ENCODE measurements at regions not wholly inside any gene's neighbourhood (a gene's known extent, or its start where the extent isn't known, plus 50 kb on each side); places are given as distances from the start of the nearest gene placed in this dataset.

DNA sequence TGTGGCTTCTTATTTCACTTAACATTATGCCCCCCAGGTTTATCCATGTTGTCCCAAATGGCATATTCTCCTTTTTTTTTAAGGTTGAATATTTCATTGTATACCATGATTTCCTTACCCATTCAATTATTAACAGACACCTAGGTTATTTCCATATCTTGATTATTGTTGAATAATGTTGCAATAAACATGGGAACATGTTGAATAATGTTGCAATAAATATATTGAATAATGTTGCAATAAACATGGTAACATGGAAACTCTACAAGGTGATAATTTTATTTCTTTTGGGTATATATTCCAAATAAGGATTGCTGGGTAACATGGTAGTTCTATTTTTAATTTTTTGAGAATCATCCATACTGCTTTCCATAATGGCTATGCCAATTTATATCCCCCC lies 648.1 kb downstream of the MMUT start:
- Histone ChIP-seq H4K8ac (replicated peaks; ENCODE audit: insufficient read length, low read depth, low read length) (no peak overlapping the region), H3K14ac (ENCODE audit: insufficient read depth, low read length) (no peak overlapping the region), H4K5ac (ENCODE audit: insufficient read length, low read depth, low read length) (no peak overlapping the region), H3K56ac (ENCODE audit: insufficient read length, low read depth, low read length) (no peak overlapping the region), H2BK15ac (ENCODE audit: low read depth, low read length) (no peak overlapping the region), H3K27ac (ENCODE audit: insufficient read length, low read depth, low read length) (no peak overlapping the region), H3K23ac (ENCODE audit: insufficient read length, low read depth, low read length) (no peak overlapping the region), H3K4me2 (ENCODE audit: insufficient read depth, insufficient read length, low read length) (no peak overlapping the region), H2BK20ac (ENCODE audit: low read depth, low read length, poor library complexity, severe bottlenecking) (no peak overlapping the region), H2BK120ac (ENCODE audit: low read depth, low read length, poor library complexity, severe bottlenecking) (no peak overlapping the region), H3K79me1 (ENCODE audit: insufficient read depth, low read depth, low read length, poor library complexity, severe bottlenecking) (no peaks in the 10 kb centered on the region), H2BK5ac (ENCODE audit: insufficient read length, low read length) (no peak overlapping the region), H3K79me2 (ENCODE audit: insufficient read depth, low read length) (no peaks in the 10 kb centered on the region), H2BK12ac (ENCODE audit: insufficient read length, low read depth, low read length) (no peak overlapping the region), H3K18ac (ENCODE audit: insufficient read length, low read depth, low read length) (no peak overlapping the region), H4K20me1 (ENCODE audit: control insufficient read depth, insufficient read depth, insufficient read length) (no peaks in the 10 kb centered on the region), H3K23me2 (ENCODE audit: insufficient read length, low read depth, low read length, poor library complexity, severe bottlenecking) (no peaks in the 10 kb centered on the region), H3K9me3 (ENCODE audit: control insufficient read depth, low read depth, low read length) (no peaks in the 10 kb centered on the region), H4K91ac (ENCODE audit: insufficient read length, low read depth, low read length) (no peak overlapping the region), H2AFZ (ENCODE audit: low read length) (no peak overlapping the region), H3K27me3 (ENCODE audit: insufficient read depth, low read length) (no peaks in the 10 kb centered on the region), H3K9ac (ENCODE audit: extremely low read depth, insufficient read length, low read length) (no peak overlapping the region), H3K4me1 (ENCODE audit: insufficient read depth, low read length) (no peaks in the 10 kb centered on the region), H3K4ac (ENCODE audit: low read depth, low read length) (no peak overlapping the region), H3T11ph (ENCODE audit: low read length) (no peak overlapping the region), H2AK5ac (ENCODE audit: insufficient read length, low read length) (no peak overlapping the region)
- DNase-seq = no peak
- Mint-ChIP-seq H3K4me1 (0 out of 4 replicates have a peak, but pooled peaks cover 0 to 2% of the 10 kb centered on the region in 2 experiments), H3K4me3 (no peak overlapping the region), H3K9me3 (no peaks in the 10 kb centered on the region), H3K27ac (no peak overlapping the region), H3K36me3 (ENCODE audit: insufficient read depth in 1 of 3, low read depth in 3 of 3) (no peaks in the 10 kb centered on the region), H3K27me3 (ENCODE audit: low read depth) (no peaks in the 10 kb centered on the region)
- TF ChIP-seq, protein P1, sequence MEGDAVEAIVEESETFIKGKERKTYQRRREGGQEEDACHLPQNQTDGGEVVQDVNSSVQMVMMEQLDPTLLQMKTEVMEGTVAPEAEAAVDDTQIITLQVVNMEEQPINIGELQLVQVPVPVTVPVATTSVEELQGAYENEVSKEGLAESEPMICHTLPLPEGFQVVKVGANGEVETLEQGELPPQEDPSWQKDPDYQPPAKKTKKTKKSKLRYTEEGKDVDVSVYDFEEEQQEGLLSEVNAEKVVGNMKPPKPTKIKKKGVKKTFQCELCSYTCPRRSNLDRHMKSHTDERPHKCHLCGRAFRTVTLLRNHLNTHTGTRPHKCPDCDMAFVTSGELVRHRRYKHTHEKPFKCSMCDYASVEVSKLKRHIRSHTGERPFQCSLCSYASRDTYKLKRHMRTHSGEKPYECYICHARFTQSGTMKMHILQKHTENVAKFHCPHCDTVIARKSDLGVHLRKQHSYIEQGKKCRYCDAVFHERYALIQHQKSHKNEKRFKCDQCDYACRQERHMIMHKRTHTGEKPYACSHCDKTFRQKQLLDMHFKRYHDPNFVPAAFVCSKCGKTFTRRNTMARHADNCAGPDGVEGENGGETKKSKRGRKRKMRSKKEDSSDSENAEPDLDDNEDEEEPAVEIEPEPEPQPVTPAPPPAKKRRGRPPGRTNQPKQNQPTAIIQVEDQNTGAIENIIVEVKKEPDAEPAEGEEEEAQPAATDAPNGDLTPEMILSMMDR (conservative IDR thresholded peaks at IDR 0.05) = no peak

Measured in H9 (cell line).